ENCODE measurements at regions not wholly inside any gene's neighbourhood (a gene's known extent, or its start where the extent isn't known, plus 50 kb on each side); places are given as distances from the start of the nearest gene placed in this dataset.

- no peak overlapping the region for H3K4me2 ChIP-seq
- peaks cover 18% of the 10 kb centered on the region for H3K27me3 Mint-ChIP-seq (ENCODE audit: insufficient read depth, low read depth, poor library complexity)
These were observed 142.7 kb upstream of the SEL1L start for GRCh38 chr14:81676395-81676794.

GRCh38 chr14:81676879-81677278 lies 143.2 kb upstream of the SEL1L start:
- Histone ChIP-seq H3K4me1 (ENCODE audit: insufficient read depth) (peaks cover 20% of the 10 kb centered on the region), H4K20me1 (replicated peaks; ENCODE audit: insufficient read depth) (no peaks in the 10 kb centered on the region), H3F3A (replicated peaks; ENCODE audit: low read depth) (no peaks in the 10 kb centered on the region), H3K4me2 (no peak overlapping the region), H3K36me3 (ENCODE audit: insufficient read depth) (no peaks in the 10 kb centered on the region), H3K4me3 (no peak overlapping the region), H2AFZ (no peak overlapping the region), H3K9me2 (ENCODE audit: insufficient read depth) (no peaks in the 10 kb centered on the region), H3K27me3 (ENCODE audit: insufficient read depth) (peaks cover 76% of the 10 kb centered on the region), H3K27ac (ENCODE audit: low read depth) (no peak overlapping the region), H3K79me2 (replicated peaks; ENCODE audit: insufficient read depth) (no peaks in the 10 kb centered on the region)
- ATAC-seq = no peak
- peaks cover 51% of the 10 kb centered on the region for H3K9me3 Mint-ChIP-seq
- H3K36me3 Mint-ChIP-seq (ENCODE audit: low read depth) = peaks cover 4% of the 10 kb centered on the region; the same call in 1 of the 3 replicates
- peaks cover 22% of the 10 kb centered on the region for H3K27me3 Mint-ChIP-seq (ENCODE audit: insufficient read depth, low read depth, poor library complexity)
- DNase-seq (ENCODE audit: low spot score) = no peak
- H3K27ac Mint-ChIP-seq = no peak overlapping the region
- H3K4me3 Mint-ChIP-seq = no peak overlapping the region
- H3K4me1 Mint-ChIP-seq = peaks cover 20% of the 10 kb centered on the region
- TF ChIP-seq ZNF331 (CRISPR knock-in tag; IDR thresholded peaks at IDR 0.05; ENCODE audit: low read depth) (no peak), STAT1 (IDR thresholded peaks at IDR 0.05; ENCODE audit: unreplicated experiment) (no peak), EZH2phosphoT487 (IDR thresholded peaks at IDR 0.05; ENCODE audit: unreplicated experiment) (no peak), ETS1 (IDR thresholded peaks at IDR 0.05) (no peak), POLR2AphosphoS5 (IDR thresholded peaks at IDR 0.05; ENCODE audit: low read depth) (no peak), NANOG (IDR thresholded peaks at IDR 0.05; ENCODE audit: borderline replicate concordance) (no peak), ZNF114 (CRISPR knock-in tag; IDR thresholded peaks at IDR 0.05) (no peak), JUNB (IDR thresholded peaks at IDR 0.05; ENCODE audit: unreplicated experiment) (no peak), EZH2 (IDR thresholded peaks at IDR 0.05; ENCODE audit: low read depth, unreplicated experiment) (no peak), CREB1 (CRISPR knock-in tag; IDR thresholded peaks at IDR 0.05; ENCODE audit: low read depth) (no peak), REST (IDR thresholded peaks at IDR 0.05; ENCODE audit: unreplicated experiment) (no peak), CTCF (conservative IDR thresholded peaks at IDR 0.05; ENCODE audit: low read depth in 2 of 2) (no peak)

More at GRCh38 chr14:81676395-81676794, 142.7 kb upstream of the SEL1L start:
- TF ChIP-seq STAT1 (IDR thresholded peaks at IDR 0.05; ENCODE audit: unreplicated experiment) = no peak
- no peak for TF ChIP-seq EZH2 (IDR thresholded peaks at IDR 0.05; ENCODE audit: low read depth, unreplicated experiment)
- H3K4me3 Mint-ChIP-seq = no peak overlapping the region
- no peak for DNase-seq (ENCODE audit: low spot score)
- Histone ChIP-seq H3K27me3 (ENCODE audit: insufficient read depth) (peaks cover 71% of the 10 kb centered on the region), H3K79me2 (replicated peaks; ENCODE audit: insufficient read depth) (no peaks in the 10 kb centered on the region), H3K4me3 (no peak overlapping the region), H3F3A (replicated peaks; ENCODE audit: low read depth) (no peaks in the 10 kb centered on the region), H3K27ac (ENCODE audit: low read depth) (no peak overlapping the region), H3K36me3 (ENCODE audit: insufficient read depth) (no peaks in the 10 kb centered on the region), H4K20me1 (replicated peaks; ENCODE audit: insufficient read depth) (no peaks in the 10 kb centered on the region), H3K9me2 (ENCODE audit: insufficient read depth) (no peaks in the 10 kb centered on the region), H2AFZ (no peak overlapping the region), H3K4me1 (ENCODE audit: insufficient read depth) (peaks cover 15% of the 10 kb centered on the region)
- peaks cover 15% of the 10 kb centered on the region for H3K4me1 Mint-ChIP-seq
- no peak for ATAC-seq
- peaks cover 50% of the 10 kb centered on the region for H3K9me3 Mint-ChIP-seq
- peaks cover 4% of the 10 kb centered on the region; the same call in 1 of the 3 replicates for H3K36me3 Mint-ChIP-seq (ENCODE audit: low read depth)
- H3K27ac Mint-ChIP-seq = no peak overlapping the region

All from GM23338 (cell line).